ENCODE measurements at regions not wholly inside any gene's neighbourhood (a gene's known extent, or its start where the extent isn't known, plus 50 kb on each side); places are given as distances from the start of the nearest gene placed in this dataset.
"Not testable (repeated sequence)": the region's sequence is repeated elsewhere in the genome, so short reads cannot be mapped to it uniquely, and the experiment has no call there.

DNA sequence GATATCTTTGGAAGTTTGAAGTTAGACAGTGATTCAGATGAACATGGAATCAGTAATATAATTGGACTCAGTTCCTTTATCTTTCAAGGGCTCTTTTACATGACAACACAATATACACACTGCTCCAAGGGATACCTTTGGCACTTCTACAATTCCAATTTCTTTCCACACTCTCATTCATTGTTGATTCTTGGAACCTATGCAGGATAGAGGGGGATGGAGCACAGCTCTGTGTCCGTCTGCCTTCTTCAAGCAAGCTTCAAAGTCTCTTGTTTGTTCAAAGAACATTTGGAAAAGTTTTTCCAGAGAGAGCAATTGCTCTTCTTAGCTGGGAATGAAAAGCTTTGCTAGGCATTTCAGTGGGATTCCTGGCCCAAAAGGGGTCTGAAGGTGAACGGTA, 276.2 kb upstream of the ZEB2 start:
- DNase-seq: no peak

DNA sequence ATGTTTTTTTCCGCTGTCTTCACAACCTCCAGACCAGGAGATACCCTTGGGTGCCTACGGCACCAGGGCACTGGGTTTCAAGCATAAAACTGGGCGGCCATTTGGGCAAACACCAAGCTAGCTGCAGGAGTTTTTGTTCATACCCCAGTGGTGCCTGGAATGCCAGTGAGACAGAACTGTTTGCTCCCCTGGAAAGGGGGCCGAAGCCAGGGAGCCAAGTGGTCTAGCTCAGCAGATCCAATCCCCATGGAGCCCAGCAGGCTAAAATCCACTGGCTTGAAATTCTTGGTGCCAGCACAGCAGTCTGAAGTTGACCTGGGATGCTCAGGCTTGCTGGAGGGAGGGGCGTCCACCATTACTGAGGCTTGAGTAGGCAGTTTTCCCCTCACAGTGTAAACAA, 265.3 kb upstream of the ZEB2 start:
- no peak for DNase-seq

DNA sequence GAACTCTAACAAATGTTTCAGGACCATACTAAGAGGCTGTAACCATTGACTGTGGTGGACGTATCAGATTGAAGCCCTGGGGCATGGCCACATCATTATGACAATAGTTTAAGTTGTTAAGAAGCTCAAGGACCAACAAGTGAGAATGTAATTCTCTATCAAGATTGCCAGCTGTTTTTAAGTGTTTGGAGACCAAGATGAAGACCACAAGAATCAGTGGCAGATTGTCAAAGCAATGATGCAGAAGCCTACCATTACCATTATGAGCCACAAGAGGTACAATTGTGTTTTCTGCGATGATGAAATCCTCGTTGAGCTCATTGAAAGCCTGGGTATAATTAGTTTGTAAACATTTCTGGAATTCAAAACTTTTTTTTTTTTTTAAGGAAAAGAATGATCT, 261.1 kb upstream of the ZEB2 start:
- DNase-seq: no peak

DNA sequence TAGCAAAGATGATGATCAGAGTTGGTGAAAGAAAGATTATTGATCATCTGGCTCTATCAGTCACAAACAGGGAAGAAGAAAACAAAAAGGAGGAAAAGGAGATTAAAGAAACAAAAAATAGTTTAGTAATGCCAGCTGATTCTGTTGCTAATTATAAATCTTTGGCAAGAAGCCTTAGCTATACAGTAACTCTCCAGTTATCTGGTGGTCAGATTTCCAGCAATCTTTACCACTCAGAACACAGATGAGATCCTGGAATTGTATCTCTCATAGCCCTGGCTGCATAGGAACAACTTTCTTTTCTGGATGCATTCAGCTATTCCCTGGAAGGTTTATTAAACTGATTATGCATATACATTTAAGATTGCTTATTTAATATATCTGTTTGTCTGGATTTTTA, 256.8 kb upstream of the ZEB2 start:
- no peak for DNase-seq

DNA sequence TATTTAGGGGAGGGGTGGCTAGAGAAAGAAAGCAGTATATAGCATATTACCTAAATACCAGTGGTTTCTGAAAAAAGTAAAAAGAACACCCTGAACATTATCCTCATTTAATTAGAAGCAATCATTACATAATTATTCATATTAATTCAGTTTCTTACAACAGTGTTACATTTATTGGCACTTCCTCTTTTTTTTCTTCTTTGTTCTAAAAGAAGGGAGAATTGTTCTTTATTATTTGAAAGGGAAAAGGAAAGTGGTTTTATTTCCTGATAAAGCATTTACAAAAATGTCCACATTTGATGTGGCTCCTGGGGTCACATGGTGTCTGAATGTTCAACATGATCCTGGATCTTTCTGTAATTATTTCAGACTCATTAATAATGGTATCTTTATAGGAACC, 254.9 kb upstream of the ZEB2 start:
- DNase-seq: peak; percentile 7 to 20

DNA sequence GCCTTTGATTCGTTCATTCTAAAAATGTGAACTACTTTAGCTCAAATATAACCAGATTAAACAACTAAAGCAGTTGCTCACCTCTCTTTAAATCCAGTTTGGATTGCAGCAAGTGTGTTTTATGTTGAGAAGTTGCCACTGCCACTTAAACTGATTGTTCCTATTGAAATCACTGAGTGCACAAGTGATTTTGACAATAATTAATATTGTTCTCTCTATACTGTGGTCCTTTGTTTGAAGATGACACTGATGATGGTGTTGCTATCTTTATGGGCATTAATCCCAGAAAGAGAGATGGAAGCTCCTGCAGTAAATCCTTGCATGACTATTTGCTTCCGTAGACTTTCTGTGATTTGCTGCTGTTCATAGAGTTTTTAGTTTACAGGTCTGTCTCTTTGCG, 251.4 kb upstream of the ZEB2 start:
- DNase-seq: no peak

DNA sequence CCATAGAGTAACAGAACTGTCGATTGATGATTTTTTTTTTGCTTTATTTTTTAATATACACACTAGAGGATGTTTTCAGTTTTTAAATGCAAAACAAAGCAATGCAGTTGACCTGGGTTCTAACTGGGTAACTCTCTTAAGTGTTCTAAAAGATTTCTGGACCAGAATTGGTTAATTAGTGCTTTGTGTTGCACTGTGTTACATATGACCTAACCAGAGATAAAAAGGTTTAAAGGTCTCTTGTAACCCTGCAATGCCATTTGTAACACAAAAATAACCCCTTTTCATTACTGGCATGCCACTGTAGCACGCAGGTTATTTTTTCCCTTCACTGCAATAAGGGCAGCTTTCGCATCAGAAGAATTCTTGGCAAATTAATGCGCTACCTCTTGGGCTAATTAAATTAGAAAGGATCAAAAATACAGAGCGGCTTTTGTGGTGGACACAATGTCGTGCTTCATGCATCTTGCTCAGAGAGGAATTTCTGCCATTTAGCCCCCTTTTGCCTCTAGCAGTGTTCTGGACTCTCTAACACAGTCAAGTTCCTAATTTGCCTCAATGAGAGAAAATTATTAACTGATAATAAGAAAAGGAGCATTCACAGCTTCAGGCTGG, 250.8 kb upstream of the ZEB2 start:
- DNase-seq: no peak

DNA sequence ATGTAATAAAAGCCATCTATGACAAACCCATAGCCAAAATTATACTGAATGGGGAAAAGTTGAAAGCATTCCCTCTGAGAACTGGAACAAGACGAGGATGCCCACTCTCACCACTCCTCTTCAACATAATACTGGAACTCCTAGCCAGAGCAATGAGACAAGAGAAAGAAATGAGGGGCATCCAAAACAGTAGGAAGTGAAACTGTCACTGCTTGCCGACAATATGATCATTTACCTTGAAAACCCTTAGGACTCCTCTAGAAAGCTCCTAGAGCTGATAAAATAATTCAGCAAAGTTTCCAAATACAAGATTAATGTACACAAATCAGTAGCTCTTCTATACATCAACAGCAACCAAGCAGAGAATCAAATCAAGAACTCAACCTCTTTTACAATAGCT, 241.0 kb upstream of the ZEB2 start:
- not testable (repeated sequence) for DNase-seq

DNA sequence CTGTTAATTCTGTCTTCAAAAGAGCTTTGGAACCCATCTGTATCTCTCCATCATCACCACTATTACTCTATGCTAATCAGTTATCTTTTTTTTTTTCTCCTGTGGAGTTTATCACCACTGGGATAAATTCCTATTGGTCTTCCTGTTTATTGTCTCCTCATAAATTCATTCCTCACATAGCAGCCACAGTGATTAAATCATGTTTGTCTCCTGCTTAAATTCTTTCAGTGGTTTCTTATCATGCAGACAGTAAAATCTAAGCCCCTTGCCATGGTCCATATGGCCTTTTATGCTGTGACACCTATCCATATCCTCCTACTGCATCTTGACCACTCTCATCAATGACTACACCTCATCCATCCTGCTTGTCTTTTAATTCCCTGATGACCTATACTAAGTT, 239.8 kb upstream of the ZEB2 start:
- DNase-seq: no peak

DNA sequence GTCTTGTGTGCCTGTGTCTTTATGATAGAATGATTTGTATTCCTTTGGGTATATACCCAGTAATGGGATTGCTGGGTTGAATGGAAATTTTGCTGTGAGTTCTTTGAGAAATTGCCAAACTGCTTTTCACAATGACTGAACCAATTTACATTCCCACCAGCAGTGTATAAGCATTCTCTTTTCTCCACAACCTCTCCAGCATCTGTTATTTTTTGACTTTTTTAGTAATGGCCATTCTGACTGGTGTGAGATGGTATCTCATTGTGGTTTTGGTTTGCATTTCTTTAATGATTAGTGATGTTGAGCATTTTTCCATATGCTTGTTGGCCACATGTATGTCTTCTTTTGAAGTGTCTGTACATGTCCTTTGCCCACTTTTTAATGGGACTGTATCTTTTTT, 238.3 kb upstream of the ZEB2 start:
- not testable (repeated sequence) for DNase-seq

DNA sequence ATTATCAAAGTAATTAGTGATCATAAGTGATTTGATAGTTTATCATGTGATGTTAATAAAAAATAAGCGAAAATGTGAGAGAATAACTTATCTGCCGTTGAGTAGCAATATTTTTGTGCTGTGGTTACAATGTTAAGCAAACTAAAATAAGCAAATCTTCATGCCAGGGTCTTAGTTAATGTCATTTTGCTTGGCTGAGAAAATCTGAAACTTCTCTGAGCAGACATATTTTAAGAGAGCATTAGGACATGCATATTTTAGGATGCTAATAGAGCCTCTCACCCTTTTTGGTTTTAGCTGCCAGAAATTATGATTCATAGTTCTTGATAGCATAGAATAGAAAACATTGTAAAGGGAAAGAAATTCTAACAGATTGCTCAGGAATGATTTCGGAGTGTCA, 233.5 kb upstream of the ZEB2 start:
- no peak for DNase-seq

DNA sequence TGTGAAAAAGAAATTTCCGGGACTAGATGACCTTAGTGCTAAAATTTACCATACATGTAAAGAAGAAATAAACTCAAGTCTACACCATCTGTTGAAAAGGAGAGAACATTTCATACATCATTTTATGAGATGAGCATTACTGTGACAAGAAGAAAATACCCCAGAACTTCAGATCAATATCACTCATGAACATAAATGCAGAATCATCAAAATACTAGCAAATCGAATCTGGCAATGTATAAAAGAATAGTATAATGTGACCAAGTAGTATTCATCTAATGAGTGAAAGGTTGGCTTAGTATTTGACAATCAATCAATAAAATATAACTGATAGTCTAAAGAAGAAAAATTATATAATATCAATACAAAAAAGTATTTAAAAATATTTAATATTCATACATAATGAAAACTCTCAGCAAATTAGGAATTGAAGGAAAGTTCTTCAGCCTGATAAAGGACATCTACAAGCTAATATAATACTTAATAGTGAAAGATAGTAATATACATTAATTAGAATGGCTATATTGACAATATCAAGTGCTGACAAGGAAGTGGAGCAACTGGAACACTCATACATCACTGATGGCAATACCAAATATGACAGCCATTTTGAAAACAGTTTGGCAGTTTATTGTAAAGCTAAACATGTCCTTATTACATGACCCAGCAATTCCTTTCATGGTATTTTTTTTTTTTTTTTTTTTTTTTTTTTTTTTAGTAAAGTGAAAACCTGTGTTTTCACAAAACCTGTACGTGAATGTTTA, 231.4 kb upstream of the ZEB2 start:
- DNase-seq: no peak

DNA sequence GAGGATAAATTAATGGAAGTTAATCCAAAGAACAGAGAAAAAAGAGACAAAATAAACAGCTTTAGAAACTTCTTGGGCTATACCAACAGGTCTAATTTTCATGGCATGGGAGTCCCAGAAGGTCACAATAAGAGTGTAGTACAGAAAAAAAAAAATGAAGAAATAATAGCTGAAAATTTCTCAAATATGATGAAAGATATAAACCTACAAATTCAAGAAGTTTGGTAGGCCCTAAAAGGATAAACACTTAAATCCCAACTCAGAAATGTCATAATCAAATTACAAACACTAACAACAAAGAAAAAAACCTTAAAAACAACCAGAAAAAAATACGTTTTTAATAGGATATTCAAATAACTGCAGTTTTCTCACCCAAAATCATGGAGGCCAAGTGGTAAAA, 229.3 kb upstream of the ZEB2 start:
- no peak for DNase-seq

DNA sequence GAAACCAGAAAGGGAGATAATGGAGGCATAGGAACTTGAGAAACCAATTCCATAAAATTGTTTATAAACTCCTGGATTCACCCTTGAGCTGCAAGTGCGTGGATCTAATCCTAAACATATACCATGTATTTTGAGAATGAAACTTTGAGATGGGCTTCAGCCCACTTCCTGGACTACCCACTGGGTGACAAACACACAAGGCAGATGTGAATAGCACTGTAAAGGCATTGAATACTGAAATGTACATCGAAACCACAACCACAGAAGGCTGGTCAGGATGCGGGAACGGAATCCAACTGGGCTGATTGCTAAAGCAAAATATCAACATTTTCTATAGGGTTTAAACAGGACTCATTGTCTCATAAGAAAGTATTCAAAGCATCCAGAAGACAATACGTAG, 228.5 kb upstream of the ZEB2 start:
- DNase-seq: no peak

DNA sequence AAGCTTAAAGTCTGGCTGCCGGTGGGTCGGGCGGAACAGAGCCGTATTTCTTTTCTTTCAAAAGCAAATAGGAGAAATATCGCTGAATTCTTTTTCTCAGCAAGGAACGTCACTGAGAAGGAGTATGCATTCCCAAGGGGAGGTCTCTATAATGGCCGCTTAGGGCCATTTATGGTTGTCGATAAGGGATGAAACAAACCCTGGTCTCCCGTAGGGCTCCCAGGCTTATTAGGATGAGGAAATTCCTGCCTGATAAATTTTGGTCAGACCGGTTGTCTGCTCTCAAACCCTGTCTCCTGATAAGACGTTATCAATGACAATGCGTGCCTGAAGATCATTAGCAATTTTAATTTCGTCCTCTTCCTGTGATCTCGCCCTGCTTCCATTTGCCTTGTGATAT, 227.7 kb upstream of the ZEB2 start:
- DNase-seq: no peak

DNA sequence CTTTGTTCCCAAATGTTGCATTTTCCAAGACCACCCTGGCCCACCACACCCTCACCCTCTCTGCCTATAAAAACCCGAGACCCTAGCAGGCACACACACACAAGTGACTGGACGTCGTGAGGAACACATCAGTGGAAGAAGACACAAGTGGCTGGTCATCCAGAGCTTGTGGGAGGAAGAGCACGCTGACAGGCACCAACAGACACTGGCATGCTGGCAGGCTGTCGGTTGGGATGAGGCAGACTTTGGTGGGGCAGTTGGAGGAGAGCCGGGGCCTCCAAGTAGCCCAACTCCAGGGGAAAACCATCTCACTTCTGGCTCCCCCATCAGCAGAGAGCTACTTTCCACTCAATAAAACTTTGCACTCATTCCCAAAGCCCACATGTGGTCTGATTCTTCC, 225.5 kb upstream of the ZEB2 start:
- no peak for DNase-seq

DNA sequence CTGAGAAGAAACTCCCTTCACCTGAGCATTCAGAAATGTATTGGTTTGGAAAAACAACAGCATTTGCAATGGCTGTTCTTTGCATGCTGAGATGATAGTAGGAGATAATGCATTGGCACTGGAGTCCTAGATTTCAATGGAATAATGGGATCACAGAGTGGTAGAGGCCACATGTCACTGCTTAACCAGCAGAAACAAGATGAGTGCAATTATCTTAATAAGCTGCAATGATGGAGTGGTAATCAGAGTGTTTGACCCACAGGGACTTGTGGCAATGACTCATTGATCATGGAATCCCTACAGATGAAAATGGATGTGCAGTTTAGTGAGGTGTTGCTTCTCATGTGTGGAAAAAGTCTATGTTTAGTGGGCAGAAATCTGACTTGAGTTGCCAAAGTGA, 218.8 kb upstream of the ZEB2 start:
- no peak for DNase-seq

DNA sequence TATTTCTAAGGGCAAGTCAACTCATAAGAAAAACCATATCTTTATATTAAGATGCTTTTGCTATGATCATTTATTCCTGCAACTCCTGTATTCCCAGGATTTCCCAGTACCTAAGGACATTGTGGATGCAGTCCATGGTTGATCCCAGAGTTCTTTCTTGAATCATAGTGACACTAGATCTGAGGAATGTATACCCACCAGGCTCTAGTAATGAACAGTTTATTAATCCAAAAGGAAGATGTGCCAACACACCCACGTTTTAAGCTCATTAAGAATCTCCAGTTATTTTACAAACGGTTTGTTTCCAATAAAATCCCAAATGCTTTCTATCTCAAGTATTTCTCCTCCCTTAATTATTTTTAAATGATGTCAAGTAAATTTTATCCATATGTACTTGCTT, 210.8 kb upstream of the ZEB2 start:
- no peak for DNase-seq

DNA sequence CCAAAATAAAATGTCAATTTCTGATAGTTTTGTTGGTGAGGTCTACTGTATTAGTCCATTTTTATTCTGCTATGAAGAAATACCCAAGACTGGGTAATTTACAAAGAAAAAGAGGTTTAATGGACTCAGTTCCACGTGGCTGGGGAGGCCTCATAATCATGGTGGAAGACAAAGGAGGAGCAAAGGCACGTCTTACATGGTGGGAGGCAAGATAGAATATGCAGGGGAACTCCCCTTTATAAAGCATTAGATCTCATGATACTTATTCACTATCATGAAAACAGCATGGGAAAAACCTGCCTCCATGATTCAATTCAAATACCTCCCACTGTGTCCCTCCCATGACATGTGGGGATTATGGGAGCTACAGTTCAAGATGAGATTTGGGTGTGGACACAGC, 204.5 kb upstream of the ZEB2 start:
- DNase-seq: peak in 1 of 2 donors; percentile 16

DNA sequence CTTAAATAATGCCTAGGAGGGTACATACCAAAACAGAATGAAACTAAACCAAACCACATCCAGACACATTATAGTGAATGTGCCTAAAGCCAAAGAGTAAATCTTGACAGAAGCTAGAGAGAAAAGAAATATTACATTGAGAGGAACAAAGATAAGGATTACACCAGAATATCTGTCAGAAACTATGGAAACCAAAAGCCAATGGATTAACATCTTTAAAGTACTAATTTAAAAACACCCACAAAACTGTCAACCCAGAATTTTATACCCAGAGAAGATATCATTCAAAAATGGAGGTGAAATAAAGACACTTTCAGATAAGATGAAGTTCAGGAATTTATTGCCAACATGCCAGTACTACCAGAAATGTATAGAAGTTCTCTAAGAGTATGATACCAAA, 198.5 kb upstream of the ZEB2 start:
- DNase-seq: no peak

DNA sequence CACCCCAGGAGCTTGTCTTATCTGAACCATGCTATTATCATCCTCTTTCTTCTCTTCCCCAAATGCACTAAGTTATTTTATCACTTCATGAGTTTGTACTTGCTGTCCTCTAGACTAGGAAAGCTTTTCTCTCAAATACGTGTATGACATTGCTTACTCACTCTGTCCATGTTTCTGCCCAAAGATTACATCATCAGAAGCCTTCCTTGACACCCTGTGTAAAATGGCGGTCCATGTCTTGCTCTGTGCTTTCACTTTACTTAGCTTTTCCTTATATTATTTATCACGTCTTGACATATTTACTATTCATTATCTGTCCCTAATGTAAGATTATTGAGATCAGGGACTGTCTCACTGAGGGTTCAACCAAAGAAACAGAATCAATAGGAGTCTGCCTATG, 196.1 kb upstream of the ZEB2 start:
- DNase-seq: no peak

DNA sequence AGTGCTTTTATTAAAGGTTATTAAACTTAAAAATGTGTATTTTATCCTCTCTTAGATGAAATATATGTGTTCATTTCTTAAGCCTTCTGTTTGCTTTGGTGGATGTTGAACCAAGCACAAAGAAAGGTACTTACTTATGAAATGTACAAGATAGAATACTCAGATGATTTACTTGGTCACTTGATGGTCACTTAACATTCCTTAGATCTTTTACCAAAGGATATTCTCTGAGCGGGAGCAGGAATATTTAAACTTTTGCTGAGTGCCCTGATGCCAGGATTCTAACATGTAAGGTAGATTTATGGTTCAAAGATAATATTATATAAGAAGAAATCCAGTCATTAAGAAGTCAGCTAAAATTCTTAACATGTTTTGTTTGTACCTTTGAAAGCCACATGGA, 193.5 kb upstream of the ZEB2 start:
- DNase-seq: no peak

DNA sequence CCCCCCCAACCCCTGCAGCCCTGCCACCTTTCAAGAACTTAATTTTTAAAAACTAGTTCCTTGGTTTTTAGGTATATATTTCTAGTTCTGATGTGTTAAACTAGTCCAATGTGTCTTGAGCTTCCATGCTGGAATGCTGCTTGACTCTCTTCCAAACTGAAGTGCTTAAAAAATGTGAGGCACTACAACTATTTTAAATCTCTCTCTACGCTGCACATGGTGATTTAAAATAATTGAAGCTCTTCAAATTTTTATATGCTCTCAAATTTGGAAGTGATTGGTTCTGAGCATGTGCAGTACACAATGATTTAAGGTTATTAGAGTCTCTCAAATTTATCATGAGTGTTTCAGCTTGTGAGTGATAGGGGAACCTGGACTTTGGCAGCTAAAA, 192.6 kb upstream of the ZEB2 start:
- no peak for DNase-seq

DNA sequence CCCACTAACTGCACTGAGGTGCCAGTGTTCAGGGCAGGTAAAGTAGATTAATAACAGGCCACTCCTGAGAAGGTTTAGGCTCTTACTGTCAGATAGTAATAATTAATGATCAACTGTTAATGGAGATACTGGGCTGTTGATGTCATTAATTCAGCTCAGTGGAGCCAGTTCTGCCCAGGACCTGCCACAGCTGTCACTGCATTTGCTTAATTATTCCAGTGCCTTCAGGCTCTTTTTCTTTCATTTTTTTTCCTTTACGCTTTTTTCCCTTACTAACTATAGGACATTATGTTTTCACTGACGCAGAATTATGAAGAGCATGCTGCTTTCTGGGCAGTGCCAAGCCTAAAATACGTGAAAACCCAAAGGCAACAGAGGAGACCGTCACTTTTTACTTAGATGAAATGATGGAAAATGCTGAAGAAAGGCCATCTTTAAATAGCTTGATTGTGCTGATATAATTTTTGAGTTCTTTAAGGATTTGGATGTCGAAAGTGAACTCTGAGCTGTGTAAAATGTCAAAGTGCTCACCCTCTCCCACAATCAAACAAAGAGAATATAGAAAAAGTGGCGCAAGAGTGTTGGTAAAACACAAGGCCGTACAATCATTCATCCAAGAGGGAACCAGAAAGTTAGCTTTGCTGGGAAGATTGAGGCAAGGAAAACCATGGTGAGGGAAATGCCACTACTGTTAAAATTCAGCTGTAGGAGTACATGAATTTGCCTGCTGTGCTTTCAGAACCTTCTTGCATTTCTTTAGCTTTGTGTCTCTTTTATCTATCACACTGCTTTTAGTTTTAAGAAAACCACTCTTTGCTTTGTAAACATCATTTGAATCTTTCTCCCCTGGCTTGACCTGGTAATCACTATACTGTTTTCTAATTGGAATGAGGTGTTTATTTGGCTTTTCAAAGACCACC, 192.0 kb upstream of the ZEB2 start:
- DNase-seq: no peak
